MM.1S (cell line): ENCODE measurements at regions not wholly inside any gene's neighbourhood (a gene's known extent, or its start where the extent isn't known, plus 50 kb on each side); places are given as distances from the start of the nearest gene placed in this dataset.
A peak's percentile ranks its signal among the peaks of the same experiment; 100 is the strongest.
"Not testable (repeated sequence)": the region's sequence is repeated elsewhere in the genome, so short reads cannot be mapped to it uniquely, and the experiment has no call there.

Experiments used
- DNase-seq: peaks from one replicate; pipeline ENCODE4 v3.0.0-alpha.2; 2015
- H2AFZ ChIP-seq: fragments of 300-600 bp; sonication (generic); 2 replicates; pipeline ENCODE4 v1.6.0; 2016; ENCODE audit warnings: antibody characterized with exemption, low read length
- H3F3A ChIP-seq: fragments of 300-600 bp; sonication (generic); 2 replicates; pipeline ENCODE4 v1.6.1; 2016; ENCODE audit warnings: mild to moderate bottlenecking, antibody characterized with exemption, low read length, moderate library complexity, mixed read lengths; ENCODE audit not compliant: insufficient read depth
- H3K27ac ChIP-seq: fragments of 300-600 bp; sonication (generic); 2 replicates; pipeline ENCODE4 v1.5.1; 2016; ENCODE audit warnings: mild to moderate bottlenecking, low read length
- H3K27me3 ChIP-seq: fragments of 300-600 bp; sonication (generic); replicated peaks from 2 replicates; pipeline ENCODE4 v1.6.0; 2016; ENCODE audit warnings: low read length; ENCODE audit not compliant: insufficient read depth
- H3K36me3 ChIP-seq: fragments of 300-600 bp; sonication (generic); replicated peaks from 2 replicates; pipeline ENCODE4 v1.6.1; 2016; ENCODE audit warnings: mild to moderate bottlenecking, low read length, mixed read lengths; ENCODE audit not compliant: insufficient read depth
- H3K4me1 ChIP-seq: fragments of 300-600 bp; sonication (generic); 2 replicates; pipeline ENCODE4 v1.6.1; 2016; ENCODE audit warnings: low read length, mixed read lengths
- H3K4me2 ChIP-seq: fragments of 300-600 bp; sonication (generic); 2 replicates; pipeline ENCODE4 v1.6.0; 2016; ENCODE audit warnings: low read depth, low read length
- H3K4me3 ChIP-seq: fragments of 300-600 bp; sonication (generic); 2 replicates; pipeline ENCODE4 v1.5.1; 2016; ENCODE audit warnings: low read length, mixed read lengths
- H3K79me2 ChIP-seq: fragments of 300-600 bp; sonication (generic); 2 replicates; pipeline ENCODE4 v1.6.1; 2016; ENCODE audit warnings: mixed run types, low read length, mixed read lengths
- H3K9ac ChIP-seq: fragments of 300-600 bp; sonication (generic); 2 replicates; pipeline ENCODE4 v1.6.1; 2016; ENCODE audit warnings: low read length, mixed read lengths
- H3K9me2 ChIP-seq: fragments of 300-600 bp; sonication (generic); replicated peaks from 2 replicates; pipeline ENCODE4 v1.6.1; 2016; ENCODE audit warnings: mild to moderate bottlenecking, low read length, mixed read lengths; ENCODE audit not compliant: insufficient read depth
- H3K9me3 ChIP-seq: fragments of 300-600 bp; sonication (generic); replicated peaks from 2 replicates; pipeline ENCODE4 v1.6.1; 2016; ENCODE audit warnings: mild to moderate bottlenecking, low read length, mixed read lengths; ENCODE audit not compliant: insufficient read depth
- H4K20me1 ChIP-seq: fragments of 300-600 bp; sonication (generic); 2 replicates; pipeline ENCODE4 v1.6.1; 2016; ENCODE audit warnings: mild to moderate bottlenecking, low read length, moderate library complexity, mixed read lengths; ENCODE audit not compliant: insufficient read depth
- CTCF ChIP-seq: fragments of 300-600 bp; sonication (generic); IDR thresholded peaks from 2 replicates; pipeline ENCODE4 v1.5.1; 2016; ENCODE audit warnings: antibody characterized with exemption, low read length, mixed read lengths
- EZH2 ChIP-seq: fragments of 300-600 bp; sonication (generic); optimal IDR thresholded peaks from 2 replicates; pipeline ENCODE3; 2017; ENCODE audit warnings: low read depth, mild to moderate bottlenecking, antibody characterized with exemption, low read length, mixed read lengths
- EZH2phosphoT487 ChIP-seq: fragments of 300-600 bp; sonication (generic); IDR thresholded peaks from 2 replicates; pipeline ENCODE4 v1.6.1; 2018; ENCODE audit warnings: antibody characterized with exemption, low read length

GRCh38 chr1:121447280-121447923 is 262.6 kb downstream of the SRGAP2C start:
- H3F3A ChIP-seq, H3K4me2 ChIP-seq, DNase-seq, H2AFZ ChIP-seq, H3K4me1 ChIP-seq, H4K20me1 ChIP-seq, H3K36me3 ChIP-seq, H3K9me2 ChIP-seq, H3K27ac ChIP-seq, H3K4me3 ChIP-seq, H3K79me2 ChIP-seq, H3K9me3 ChIP-seq, H3K9ac ChIP-seq, H3K27me3 ChIP-seq: not testable (repeated sequence)
- peak; percentile 31 for TF ChIP-seq CTCF

GRCh38 chr1:121448064-121448463 is 263.3 kb downstream of the SRGAP2C start:
- H3K4me3 ChIP-seq, H3K79me2 ChIP-seq, H3K27ac ChIP-seq, H3F3A ChIP-seq, H3K9me2 ChIP-seq, H3K27me3 ChIP-seq, H3K4me1 ChIP-seq, H3K9ac ChIP-seq, H4K20me1 ChIP-seq, H2AFZ ChIP-seq, H3K36me3 ChIP-seq, H3K4me2 ChIP-seq, H3K9me3 ChIP-seq, DNase-seq: not testable (repeated sequence)

- Histone ChIP-seq H3F3A (no peaks in the 10 kb centered on the region), H3K9ac (no peak overlapping the region), H3K4me3 (no peak overlapping the region), H3K4me1 (no peaks in the 10 kb centered on the region), H2AFZ (no peak overlapping the region), H3K4me2 (no peak overlapping the region), H3K36me3 (no peaks in the 10 kb centered on the region), H3K9me3 (no peaks in the 10 kb centered on the region), H3K27ac (no peak overlapping the region), H3K79me2 (no peaks in the 10 kb centered on the region), H3K9me2 (no peaks in the 10 kb centered on the region), H4K20me1 (no peaks in the 10 kb centered on the region), H3K27me3 (no peaks in the 10 kb centered on the region)
- no peak for TF ChIP-seq EZH2phosphoT487
- TF ChIP-seq EZH2, result no peak
- TF ChIP-seq CTCF, result no peak
- no peak for DNase-seq
Measured at GRCh38 chr1:121448851-121449250, 264.1 kb downstream of the SRGAP2C start.

GRCh38 chr1:121452484-121452883 is 267.7 kb downstream of the SRGAP2C start:
- Histone ChIP-seq H3K4me1 (no peaks in the 10 kb centered on the region), H3K9me2 (no peaks in the 10 kb centered on the region), H3K4me3 (no peak overlapping the region), H3K79me2 (no peaks in the 10 kb centered on the region), H3K9ac (no peak overlapping the region), H3K4me2 (no peak overlapping the region), H3K36me3 (no peaks in the 10 kb centered on the region), H4K20me1 (no peaks in the 10 kb centered on the region), H3F3A (no peaks in the 10 kb centered on the region), H3K27ac (no peak overlapping the region), H3K9me3 (no peaks in the 10 kb centered on the region), H3K27me3 (no peaks in the 10 kb centered on the region), H2AFZ (no peak overlapping the region)
- no peak for TF ChIP-seq CTCF
- no peak for TF ChIP-seq EZH2
- TF ChIP-seq EZH2phosphoT487, result no peak
- DNase-seq, result no peak
